ENCODE measurements at regions not wholly inside any gene's neighbourhood (a gene's known extent, or its start where the extent isn't known, plus 50 kb on each side); places are given as distances from the start of the nearest gene placed in this dataset.

GRCh38 chr12:92597118-92597517 lies 105.7 kb upstream of the PLEKHG7 start:
- peaks cover 28% of the 10 kb centered on the region for H3K4me1 ChIP-seq (ENCODE audit: insufficient read depth, low read length, poor library complexity, severe bottlenecking)
- no peak overlapping the region for H3K4me3 ChIP-seq (ENCODE audit: low read depth, low read length, poor library complexity, severe bottlenecking)
- H3K4me2 ChIP-seq (ENCODE audit: low read length): no peak overlapping the region
- H4K20me1 ChIP-seq (ENCODE audit: insufficient read depth, low read length): no peaks in the 10 kb centered on the region
- no peak for DNase-seq (ENCODE audit: low spot score)
- H3K36me3 ChIP-seq (ENCODE audit: insufficient read depth, low read length): no peaks in the 10 kb centered on the region
- H3K9me3 ChIP-seq (ENCODE audit: low read length): peaks cover 23% of the 10 kb centered on the region
- H2AFZ ChIP-seq (ENCODE audit: low read length): no peak overlapping the region
- no TSS peak for BruUV-seq (replicated peaks)
- intact Hi-C loops (cut with micrococcal nuclease; ENCODE audit: unreplicated experiment): no loop called here
- H3K9me2 ChIP-seq (ENCODE audit: insufficient read depth, low read length): no peaks in the 10 kb centered on the region
- TF ChIP-seq CTCF (conservative IDR thresholded peaks at IDR 0.05; ENCODE audit: low read length): no peak
- TF ChIP-seq EZH2phosphoT487 (IDR thresholded peaks at IDR 0.05; ENCODE audit: borderline replicate concordance, low read depth, low read length): no peak
- POLR2A ChIA-PET: interaction anchor here (1.1 kb wide), 1 partner anchor 11 kb away, joined by 3 read pairs; no protein-coding TSS in a partner anchor
- CTCF ChIA-PET (ENCODE audit: unreplicated experiment): no interaction called here
- H3K27ac ChIP-seq (ENCODE audit: low read depth, low read length, poor library complexity, severe bottlenecking): no peak overlapping the region
- H3K79me2 ChIP-seq (ENCODE audit: insufficient read depth, low read depth, low read length): no peaks in the 10 kb centered on the region

DNA sequence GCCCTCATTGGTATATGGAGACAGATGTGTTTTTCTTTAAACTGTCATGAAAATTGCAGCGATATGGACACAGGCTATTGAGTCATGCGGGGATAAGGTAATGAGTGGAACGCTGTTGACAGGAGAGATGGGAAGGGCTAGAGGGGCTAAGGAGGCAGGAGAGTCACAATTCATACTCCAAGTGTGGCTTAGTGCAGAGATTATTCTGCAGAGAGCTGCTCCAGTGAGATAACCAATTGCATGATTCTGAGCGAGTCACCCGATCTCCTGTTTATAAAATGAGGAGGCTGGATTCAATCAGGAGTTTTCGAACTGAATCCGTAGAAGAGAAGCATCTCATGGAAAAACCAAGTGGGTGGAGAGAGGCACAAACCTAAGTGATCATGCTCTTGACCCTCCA lies 106.4 kb upstream of the PLEKHG7 start:
- CTCF ChIA-PET (ENCODE audit: unreplicated experiment): no interaction called here
- no peaks in the 10 kb centered on the region for H3K36me3 ChIP-seq (ENCODE audit: insufficient read depth, low read length)
- H3K79me2 ChIP-seq (ENCODE audit: insufficient read depth, low read depth, low read length): no peaks in the 10 kb centered on the region
- POLR2A ChIA-PET: interaction anchor here (0.9 kb wide), 1 partner anchor 15 kb away, joined by 3 read pairs; no protein-coding TSS in a partner anchor
- H4K20me1 ChIP-seq (ENCODE audit: insufficient read depth, low read length): no peaks in the 10 kb centered on the region
- no peak overlapping the region for H3K4me2 ChIP-seq (ENCODE audit: low read length)
- no peak for DNase-seq (ENCODE audit: low spot score)
- BruUV-seq (replicated peaks): no TSS peak
- intact Hi-C loops (cut with micrococcal nuclease; ENCODE audit: unreplicated experiment): no loop called here
- H3K4me3 ChIP-seq (ENCODE audit: low read depth, low read length, poor library complexity, severe bottlenecking): no peak overlapping the region
- peak overlapping the region; percentile 11; the same call in 1 of the 2 replicates for H2AFZ ChIP-seq (ENCODE audit: low read length)
- no peak overlapping the region for H3K27ac ChIP-seq (ENCODE audit: low read depth, low read length, poor library complexity, severe bottlenecking)
- peaks cover 23% of the 10 kb centered on the region for H3K9me3 ChIP-seq (ENCODE audit: low read length)
- peaks cover 28% of the 10 kb centered on the region for H3K4me1 ChIP-seq (ENCODE audit: insufficient read depth, low read length, poor library complexity, severe bottlenecking)
- no peaks in the 10 kb centered on the region for H3K9me2 ChIP-seq (ENCODE audit: insufficient read depth, low read length)
- TF ChIP-seq CTCF (conservative IDR thresholded peaks at IDR 0.05; ENCODE audit: low read length): no peak
- TF ChIP-seq EZH2phosphoT487 (IDR thresholded peaks at IDR 0.05; ENCODE audit: borderline replicate concordance, low read depth, low read length): no peak

DNA sequence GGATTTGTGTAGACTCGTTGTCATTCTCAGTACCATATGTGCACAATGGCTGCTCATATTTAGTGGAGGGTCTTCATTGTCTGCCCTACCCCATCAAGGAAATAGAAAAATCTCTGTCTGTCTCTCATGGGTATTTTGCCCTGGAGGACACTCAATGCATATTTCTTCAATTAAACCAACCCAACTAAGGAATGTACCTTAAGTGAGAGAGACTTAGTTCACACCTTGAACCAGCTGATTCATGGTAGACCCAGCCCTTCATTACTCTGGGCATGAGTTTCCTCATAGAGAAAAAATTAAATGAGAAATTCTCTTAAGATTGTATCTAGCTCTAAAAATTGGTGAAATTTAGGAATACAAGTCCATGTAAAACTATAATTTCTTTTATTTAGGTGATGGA lies 107.1 kb upstream of the PLEKHG7 start:
- intact Hi-C loops (cut with micrococcal nuclease; ENCODE audit: unreplicated experiment): no loop called here
- DNase-seq (ENCODE audit: low spot score): no peak
- no peak for TF ChIP-seq EZH2phosphoT487 (IDR thresholded peaks at IDR 0.05; ENCODE audit: borderline replicate concordance, low read depth, low read length)
- no peak for TF ChIP-seq CTCF (conservative IDR thresholded peaks at IDR 0.05; ENCODE audit: low read length)
- Histone ChIP-seq H4K20me1 (ENCODE audit: insufficient read depth, low read length) (no peaks in the 10 kb centered on the region), H3K9me2 (ENCODE audit: insufficient read depth, low read length) (no peaks in the 10 kb centered on the region), H3K4me1 (ENCODE audit: insufficient read depth, low read length, poor library complexity, severe bottlenecking) (peaks cover 28% of the 10 kb centered on the region), H3K36me3 (ENCODE audit: insufficient read depth, low read length) (no peaks in the 10 kb centered on the region), H2AFZ (ENCODE audit: low read length) (peak overlapping the region; percentile 11; the same call in 1 of the 2 replicates), H3K79me2 (ENCODE audit: insufficient read depth, low read depth, low read length) (no peaks in the 10 kb centered on the region), H3K4me3 (ENCODE audit: low read depth, low read length, poor library complexity, severe bottlenecking) (no peak overlapping the region), H3K9me3 (ENCODE audit: low read length) (peaks cover 20% of the 10 kb centered on the region), H3K27ac (ENCODE audit: low read depth, low read length, poor library complexity, severe bottlenecking) (no peak overlapping the region), H3K4me2 (ENCODE audit: low read length) (no peak overlapping the region)
- no TSS peak for BruUV-seq (replicated peaks)
- ChIA-PET POLR2A (interaction anchor here (0.7 to 1.8 kb wide), 4 partner anchors 10 to 189 kb away, joined by 3 to 7 read pairs (median 4); no protein-coding TSS in a partner anchor), CTCF (ENCODE audit: unreplicated experiment) (no interaction called here)

Measured in OCI-LY7 (cell line).